ENCODE measurements at regions not wholly inside any gene's neighbourhood (a gene's known extent, or its start where the extent isn't known, plus 50 kb on each side); places are given as distances from the start of the nearest gene placed in this dataset.

- no peak for TF ChIP-seq EZH2 (IDR thresholded peaks at IDR 0.05; ENCODE audit: borderline replicate concordance, insufficient read depth, low read depth, low read length, poor library complexity, severe bottlenecking)
- TF ChIP-seq, protein P1, sequence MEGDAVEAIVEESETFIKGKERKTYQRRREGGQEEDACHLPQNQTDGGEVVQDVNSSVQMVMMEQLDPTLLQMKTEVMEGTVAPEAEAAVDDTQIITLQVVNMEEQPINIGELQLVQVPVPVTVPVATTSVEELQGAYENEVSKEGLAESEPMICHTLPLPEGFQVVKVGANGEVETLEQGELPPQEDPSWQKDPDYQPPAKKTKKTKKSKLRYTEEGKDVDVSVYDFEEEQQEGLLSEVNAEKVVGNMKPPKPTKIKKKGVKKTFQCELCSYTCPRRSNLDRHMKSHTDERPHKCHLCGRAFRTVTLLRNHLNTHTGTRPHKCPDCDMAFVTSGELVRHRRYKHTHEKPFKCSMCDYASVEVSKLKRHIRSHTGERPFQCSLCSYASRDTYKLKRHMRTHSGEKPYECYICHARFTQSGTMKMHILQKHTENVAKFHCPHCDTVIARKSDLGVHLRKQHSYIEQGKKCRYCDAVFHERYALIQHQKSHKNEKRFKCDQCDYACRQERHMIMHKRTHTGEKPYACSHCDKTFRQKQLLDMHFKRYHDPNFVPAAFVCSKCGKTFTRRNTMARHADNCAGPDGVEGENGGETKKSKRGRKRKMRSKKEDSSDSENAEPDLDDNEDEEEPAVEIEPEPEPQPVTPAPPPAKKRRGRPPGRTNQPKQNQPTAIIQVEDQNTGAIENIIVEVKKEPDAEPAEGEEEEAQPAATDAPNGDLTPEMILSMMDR (IDR thresholded peaks at IDR 0.05) = no peak
Measured at GRCh38 chr12:125690841-125691240, 625.6 kb downstream of the AACS start.

Data from B cell (primary cell).